GM19468 (cell line): ENCODE measurements at regions not wholly inside any gene's neighbourhood (a gene's known extent, or its start where the extent isn't known, plus 50 kb on each side); places are given as distances from the start of the nearest gene placed in this dataset.

Source experiments
- ATAC-seq: cut with Tn5 transposase; IDR thresholded peaks from one replicate; pipeline ENCODE4 v1.9.1; 2021; ENCODE audit warnings: mild to moderate bottlenecking, moderate library complexity, moderate number of reproducible peaks; ENCODE audit not compliant: unreplicated experiment; ENCODE audit errors: extremely low read depth

DNA sequence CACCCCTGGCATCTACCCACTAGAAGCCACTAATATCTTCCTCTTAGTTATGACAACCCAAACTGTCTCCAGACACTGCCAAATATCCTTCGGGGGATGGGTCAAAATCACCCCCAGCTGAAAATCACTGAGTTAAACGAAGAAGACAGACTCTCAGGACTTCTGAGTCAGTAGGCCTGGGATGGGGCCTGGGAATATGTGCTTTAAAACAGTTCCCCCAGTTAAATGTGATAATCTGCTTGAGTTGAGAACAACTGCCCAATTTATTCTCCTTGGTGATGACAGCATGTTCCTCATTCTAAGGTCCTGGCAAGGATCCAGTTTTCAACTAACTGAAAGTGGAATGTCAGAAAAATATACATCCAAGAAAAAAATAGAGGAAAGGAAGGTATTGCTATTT is 52.4 kb downstream of the CBLL2 start:
- no peak for ATAC-seq

DNA sequence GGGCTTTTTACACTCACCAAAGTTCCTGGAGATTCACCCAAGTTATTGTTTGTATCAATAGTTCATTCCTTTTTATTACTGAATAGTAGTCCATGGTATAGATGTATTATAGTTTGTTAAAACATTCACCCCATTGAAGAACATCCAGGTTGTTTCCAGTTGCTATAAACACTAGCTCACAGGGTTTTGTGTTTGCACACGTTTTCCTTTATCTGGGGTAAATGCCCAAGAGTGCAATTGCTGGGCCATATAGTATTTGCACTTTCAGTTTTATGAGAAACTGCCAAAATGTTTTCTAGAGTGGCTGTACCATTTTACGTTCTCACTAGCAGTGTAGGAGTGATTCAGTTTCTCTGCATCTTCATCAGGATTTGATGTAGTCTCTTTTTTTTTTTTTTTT is 57.1 kb downstream of the CBLL2 start:
- ATAC-seq = no peak

DNA sequence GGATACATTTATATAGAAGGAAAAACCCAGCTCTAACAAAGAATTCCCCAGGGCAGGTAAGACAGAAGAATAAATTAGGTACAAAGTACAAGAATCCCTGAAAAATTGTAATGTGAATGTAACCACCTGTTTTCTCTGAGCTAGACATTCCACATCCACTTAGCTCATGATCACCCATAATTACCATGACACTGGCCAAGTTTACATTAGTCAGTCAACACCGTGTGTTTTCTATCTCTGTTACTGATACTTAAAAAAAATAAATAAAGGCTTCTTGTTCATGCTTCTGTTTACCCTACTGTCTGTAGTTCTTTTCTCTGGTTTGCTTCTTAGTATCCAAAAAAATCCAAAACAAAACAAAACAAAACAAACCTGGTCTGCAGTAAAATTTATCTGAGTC is 66.0 kb downstream of the CBLL2 start:
- no peak for ATAC-seq

DNA sequence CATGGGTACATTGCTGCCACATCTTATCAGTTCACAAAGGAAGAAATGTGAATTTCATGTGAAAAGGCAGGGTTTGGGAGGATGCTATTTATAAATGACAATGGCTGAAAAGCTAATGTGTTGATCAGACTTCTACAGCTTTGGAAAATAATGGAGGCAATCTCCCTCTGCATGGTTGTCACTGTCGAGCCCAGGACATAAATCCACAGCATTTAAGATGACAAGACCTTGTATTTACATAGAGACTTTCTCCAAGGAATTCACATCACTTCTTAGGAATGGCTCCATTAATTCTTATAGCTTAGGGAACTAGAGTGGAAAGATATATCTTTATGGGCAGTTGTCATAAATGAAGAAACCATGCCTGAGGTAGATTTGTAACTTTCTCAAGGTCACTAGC is 66.7 kb downstream of the CBLL2 start:
- ATAC-seq = no peak

DNA sequence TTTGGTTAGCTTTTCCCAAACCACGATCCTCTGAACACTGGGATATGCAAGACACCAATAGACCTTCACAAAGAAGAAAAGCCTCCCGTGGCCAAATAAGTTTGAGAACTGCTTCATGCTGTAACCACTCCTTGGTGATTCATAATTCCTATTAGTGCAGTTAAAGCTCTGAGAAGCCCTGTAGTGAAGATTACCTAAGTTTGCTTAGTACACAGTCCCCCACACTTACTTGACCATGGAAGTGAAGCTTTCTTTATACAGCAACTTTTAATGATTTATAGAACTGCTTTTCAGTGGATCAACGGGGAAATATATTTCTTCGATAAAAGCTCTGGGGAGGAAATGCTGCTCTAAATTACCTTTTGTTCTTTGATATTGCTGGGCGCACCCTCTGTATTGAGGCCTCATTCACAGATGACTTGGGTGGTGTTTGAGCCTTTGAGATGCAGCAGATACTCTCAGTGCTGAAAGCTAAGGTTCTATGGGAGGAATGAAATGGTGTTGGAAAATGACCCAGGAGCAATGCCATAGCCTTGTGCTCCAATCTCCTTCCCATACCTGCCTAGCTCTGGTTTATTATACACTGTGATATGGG is 67.4 kb downstream of the CBLL2 start:
- ATAC-seq = no peak

DNA sequence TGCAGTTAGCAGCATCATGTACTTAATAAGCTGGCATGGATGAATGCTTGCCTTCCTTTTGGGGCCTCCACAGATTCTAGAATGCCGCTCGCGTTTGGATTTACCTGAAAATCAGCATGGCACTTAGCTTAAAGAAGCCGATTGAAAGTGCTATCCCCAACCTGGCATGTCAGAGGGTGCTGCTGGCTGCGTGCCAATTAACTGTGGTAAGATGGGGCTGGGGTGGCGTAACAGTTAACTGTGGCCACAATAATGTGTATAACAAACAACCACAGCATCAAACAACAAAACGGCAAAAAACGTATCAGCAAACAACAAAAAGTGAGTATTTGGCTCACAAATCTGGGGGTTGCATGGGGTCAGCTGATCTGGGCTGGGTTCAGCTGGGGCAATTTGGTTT is 70.5 kb downstream of the CBLL2 start:
- ATAC-seq = no peak

DNA sequence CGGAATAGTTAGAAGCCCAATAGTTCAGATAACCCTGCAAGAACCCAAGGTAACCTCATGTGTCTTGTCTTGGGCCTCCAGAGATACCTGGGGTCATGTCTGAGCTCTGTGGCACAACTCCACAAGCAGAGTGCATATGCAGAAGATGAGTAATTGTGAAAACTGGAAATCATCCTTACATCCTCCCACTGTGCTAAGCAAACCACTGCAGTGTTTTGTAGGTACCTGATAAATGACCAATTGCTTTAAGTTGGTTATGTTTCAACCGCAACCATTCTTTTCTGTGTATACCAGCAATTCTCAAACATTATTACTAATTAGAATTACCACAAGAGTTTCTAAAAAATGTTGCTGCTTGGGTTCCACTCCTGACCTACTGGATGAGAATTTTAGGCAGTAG is 73.2 kb downstream of the CBLL2 start:
- no peak for ATAC-seq

DNA sequence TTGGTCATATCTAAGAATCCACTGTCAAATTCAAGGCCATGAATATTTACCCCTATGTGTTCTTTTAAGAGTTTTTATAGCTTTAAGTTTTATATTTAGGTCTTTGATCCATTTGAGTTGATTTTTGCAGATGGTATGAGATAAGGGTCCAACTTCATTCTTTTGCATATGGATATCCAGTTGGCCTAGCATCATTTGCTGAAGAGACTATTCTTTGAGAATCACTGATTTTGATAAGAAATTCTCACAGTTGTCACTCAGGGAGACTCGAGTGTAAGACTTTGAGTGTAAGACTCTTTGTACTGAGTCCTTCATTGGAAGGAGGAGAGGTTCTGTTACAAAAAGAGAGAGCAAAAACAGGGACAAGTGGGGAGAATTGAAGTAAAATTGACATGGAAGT is 74.8 kb downstream of the CBLL2 start:
- ATAC-seq = no peak

DNA sequence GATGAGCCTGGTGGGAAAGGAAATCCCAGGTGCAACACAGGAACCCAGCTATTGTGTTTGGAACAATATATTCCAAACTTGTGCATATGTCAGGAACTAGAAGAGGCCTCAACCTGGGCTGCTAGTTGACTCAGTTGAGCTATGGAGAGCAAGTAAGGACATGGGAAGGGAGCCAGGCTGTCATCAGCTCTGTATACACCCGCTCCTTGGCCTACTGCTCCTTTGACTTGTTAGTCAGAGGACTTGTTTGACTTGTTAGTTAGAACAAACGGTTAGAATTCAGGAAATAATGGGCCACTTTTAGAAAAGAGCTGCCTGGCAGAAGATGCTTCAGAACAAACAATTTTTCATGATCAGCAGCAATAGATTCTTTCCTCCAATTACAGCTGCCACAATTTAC is 76.4 kb downstream of the CBLL2 start:
- ATAC-seq = no peak

DNA sequence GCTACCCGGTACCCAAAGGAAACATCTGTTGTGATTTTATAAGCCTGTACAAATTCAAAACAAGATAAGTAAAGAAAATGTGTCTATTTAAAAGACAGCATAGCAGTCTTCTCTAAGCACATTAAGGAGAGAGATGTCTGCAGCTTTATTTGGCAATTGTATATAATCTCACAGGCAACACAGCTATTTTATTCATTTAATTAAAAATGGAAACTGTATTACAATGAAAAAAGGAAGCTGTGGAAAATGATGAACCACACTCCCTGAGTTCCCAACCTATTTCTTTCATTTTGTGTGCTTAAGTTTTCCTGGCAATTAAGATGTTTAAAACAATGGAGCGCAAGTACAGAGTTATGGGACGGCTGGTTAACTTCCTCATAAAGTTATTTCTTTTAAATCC is 78.4 kb downstream of the CBLL2 start:
- no peak for ATAC-seq

DNA sequence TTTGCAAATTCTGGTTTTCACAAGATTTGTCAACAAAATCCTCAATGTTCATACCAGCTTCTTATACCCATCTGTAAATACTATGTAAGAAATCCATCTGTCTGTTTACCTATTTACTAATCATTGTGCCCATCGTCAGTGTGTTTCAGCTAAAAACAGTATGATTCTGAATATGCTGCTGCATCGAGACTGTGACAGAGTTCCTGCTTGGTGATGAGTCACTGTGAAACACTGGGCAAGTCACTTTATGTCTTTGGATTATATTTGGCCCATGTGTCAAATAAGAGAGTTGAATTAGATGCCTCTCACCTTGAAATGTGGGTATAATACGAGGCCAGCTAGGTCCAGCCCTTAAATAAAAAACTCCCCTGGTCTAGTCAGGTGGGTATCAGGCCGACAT is 79.3 kb downstream of the CBLL2 start:
- ATAC-seq = no peak

DNA sequence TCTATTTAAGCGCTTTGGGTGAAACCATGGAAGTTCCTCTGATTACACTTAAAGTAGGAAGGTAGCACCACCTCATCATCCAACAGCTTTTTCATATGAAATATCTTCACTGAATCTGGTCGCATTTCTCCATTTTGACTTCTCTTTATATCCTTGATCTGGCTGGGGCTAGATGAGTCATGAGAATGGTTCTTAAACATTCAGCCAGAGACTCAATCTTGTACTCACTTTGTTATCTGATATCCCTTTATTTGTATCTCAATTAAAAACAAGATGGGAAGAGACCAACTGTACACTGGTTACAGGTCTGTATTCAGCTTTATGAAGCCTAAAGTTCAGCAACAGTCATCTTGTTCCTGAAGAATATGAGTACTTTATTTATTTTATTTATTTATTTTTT is 84.9 kb downstream of the CBLL2 start:
- ATAC-seq = no peak

DNA sequence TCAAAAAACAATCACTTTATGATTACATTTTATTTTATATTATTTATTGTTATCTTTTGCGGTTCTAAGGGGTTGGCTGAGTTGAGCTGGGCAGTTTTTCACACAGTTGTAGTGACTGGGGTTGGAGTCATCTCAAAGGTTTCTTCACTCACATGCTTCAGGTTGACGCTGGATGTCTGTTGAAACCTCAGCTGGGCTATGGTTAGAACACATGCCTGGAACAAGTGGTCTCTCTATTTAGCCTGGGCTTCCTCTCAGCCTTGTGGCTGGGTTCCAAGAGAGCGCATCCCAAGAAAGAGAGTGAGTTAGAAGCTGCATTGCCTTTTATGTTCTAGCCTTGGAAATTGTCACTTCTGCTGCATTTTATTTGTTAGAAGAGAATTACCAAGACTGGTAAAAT is 87.4 kb downstream of the CBLL2 start:
- no peak for ATAC-seq

DNA sequence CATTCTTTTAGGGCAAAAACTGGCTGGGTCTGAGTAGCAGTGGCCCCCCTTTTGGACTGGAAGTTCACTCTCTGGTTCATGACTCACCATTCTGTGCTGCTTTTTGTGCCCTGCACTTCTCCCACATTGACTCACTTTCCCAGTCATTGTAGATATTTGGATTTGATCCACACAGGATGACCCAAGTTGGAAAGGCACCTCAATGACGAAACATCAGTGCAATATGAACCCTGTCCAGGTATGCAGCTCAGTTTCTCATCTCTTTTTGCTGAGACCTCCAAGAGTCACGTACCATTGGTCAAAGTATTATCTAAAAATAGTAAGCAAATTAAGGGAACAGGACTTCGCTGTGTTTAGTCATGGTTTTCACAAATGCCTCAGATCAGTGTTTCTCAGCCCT is 92.7 kb downstream of the CBLL2 start:
- no peak for ATAC-seq

DNA sequence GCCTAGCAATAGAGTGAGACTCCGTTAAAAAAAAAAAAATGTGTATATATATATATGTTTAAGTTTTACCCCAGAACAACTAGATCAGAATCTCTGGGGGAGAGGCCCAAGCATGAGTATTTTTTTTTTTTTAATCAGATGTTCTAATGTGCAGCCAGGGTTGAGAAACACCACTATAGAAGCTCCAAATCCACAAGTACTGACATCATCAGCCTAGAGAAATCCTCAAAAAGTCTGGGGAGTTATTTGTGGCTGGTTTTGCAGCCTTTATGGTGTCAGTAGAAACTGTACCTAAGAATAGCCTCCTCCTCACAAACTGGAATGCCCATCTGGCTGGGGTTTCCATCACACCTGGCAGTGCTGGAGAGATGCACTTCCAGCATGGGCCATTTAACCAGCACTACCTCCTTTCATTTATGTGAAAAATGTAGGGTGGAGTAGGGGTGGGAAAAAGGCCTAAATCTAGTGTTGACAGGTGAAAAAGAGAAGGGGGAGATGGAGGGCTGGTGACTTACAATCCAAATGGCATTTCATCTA is 93.5 kb downstream of the CBLL2 start:
- ATAC-seq = no peak

DNA sequence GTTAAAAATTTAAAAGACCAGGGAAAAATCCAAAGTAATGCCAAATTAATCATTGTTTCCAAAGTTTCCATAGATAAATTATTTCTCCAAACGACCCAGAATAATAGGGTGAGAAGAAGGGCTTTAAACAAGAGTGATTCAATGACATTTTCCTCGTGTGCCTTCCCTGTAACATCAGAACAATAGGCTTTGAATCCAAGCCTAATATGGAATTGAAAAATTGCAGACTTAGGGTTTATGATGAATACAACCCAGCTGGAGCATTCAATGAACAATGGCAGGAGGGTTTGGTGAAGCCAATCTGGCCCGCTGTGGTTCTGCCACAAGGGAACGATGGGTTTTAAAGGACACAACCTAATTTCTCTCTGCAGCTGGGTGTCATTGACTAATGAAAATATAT is 94.2 kb downstream of the CBLL2 start:
- ATAC-seq = no peak

DNA sequence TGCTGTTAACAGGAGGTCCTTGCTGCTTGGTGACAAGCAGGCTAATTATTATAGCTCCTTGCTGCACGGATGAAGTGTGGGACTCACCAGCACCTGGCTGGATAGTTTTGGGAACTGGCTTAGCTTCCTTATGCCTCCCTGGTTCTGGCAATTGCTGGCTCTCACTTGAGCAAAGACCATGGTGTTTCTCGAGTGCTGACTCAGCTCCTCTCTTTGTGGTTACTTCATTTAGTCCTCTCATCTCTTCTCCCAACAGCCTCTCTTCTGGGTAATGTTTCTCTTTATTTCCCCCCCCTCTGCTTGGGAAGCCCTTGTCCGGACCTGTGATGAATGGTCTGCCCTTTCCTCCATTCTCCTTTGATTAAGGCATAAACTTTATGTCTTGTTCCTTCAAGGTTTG is 100.4 kb downstream of the CBLL2 start:
- ATAC-seq = no peak

DNA sequence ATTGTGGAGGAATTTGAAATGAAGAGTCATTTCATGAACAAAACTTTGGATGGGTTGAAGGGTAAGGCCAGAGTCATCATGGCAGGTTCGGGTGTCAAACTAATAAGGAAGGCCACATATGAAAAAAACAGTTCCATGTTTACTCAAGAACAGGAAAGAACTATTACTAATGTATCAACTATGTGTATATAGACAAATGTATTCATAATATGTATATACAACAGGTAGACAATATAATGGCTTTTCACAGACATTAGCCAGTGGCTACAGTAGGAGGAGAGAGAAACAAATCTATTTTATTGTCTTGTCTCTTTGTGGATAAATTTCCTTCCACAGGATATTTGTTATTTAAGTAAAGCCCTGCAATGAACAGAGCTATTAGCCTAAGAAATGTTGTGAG is 101.1 kb downstream of the CBLL2 start:
- no peak for ATAC-seq

DNA sequence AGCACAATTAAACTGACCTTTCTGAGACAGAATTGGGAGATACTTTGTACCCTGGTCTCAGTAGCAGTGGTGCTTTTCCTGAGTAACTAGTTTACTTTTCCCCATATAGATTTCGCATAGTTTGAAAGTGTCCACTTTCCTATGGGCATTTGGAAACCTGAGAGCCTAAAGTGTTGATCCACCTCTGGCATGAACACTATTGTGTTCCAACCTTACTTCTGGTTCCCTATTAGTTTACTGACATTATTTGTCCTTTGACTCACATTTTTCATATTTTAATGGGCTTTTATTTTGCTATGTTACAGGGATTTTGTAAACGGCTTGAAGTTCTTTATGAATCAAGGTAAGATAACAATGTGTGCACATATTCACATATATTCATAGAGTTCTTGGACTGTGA is 103.7 kb downstream of the CBLL2 start:
- no peak for ATAC-seq

DNA sequence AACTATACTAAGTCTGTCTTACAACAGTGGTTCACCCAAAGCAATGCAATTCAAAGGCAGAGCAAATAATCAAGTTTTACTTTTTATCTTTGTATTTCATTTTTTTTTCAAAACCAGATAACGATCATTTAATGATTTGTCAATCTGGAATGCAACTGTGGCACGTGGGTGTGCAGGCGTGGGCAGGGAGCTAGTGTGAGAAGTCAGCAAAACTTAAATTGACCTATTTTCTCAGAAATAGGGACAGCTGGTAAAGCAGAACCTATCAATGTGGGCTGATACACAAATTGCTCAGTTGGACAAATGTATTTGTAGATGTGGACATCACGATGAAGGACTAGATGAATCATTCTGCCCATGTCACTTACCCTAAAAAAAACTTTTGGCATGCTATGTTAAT is 105.6 kb downstream of the CBLL2 start:
- ATAC-seq = no peak

DNA sequence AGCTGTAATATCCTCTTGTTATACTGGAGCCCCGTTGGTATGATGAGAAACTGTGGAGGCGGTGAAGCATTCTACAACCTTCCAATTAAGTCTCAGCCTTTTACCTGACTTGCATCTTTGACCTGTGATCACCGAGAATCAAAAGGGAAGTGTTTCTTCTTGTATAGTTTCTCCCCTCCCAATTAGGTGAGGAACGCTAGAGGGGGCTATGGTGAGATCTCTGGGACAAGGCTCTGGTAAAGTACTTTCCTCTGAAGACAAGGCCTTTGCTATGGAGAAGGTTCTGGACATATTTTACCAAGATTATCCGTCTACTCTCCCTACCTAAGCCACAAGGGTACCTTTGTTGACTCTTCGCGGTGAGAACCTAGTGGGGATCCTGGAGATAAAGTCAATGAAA is 111.3 kb downstream of the CBLL2 start:
- no peak for ATAC-seq

DNA sequence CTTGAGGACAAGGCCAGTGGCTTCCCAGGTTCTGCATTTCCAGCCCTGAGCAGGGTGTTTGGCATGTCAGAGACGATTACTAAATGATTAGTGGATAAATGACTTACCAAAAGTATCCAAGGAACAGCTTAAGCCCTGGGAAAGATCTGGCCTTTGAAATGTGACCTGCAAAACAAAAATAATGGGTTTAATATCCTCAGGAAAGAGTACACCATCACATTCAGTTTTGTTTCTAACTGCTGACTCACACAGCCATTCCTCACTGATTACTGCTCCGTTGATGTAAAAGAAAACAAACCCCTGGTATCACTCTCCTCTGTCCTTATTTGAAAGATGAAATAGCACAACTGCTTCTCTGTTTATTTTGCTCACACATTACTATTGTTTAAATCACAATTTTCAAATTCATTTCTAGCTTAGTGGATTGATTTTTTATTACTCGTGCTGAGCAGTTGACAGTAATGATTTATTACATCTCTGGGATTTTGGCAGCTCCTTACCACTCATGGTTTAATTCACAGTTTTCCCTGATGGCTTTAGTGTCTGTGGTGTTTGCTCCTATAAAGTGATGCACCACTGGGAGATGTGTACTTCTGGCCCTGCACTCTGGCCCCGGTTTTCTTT is 117.0 kb downstream of the CBLL2 start:
- no peak for ATAC-seq
